Right lobe of liver (tissue), 4 donors: ENCODE measurements at regions not wholly inside any gene's neighbourhood (a gene's known extent, or its start where the extent isn't known, plus 50 kb on each side); places are given as distances from the start of the nearest gene placed in this dataset.

Experiments
- CTCF ChIP-seq, 4 donors: fragments of 200-600 bp in 3 of 4; fragments of 450-650 bp in 1 of 4; IDR thresholded peaks; one replicate each; pipeline versions ENCODE4 v1.5.1 to v1.8.0; 2016 to 2022; ENCODE audit warnings: antibody characterized with exemption in 4 of 4, mild to moderate bottlenecking in 2 of 4
- POLR2A ChIP-seq: fragments of 450-650 bp; IDR thresholded peaks from one replicate; pipeline ENCODE4 v1.6.1; 2017; ENCODE audit warnings: antibody characterized with exemption, mild to moderate bottlenecking
- donor health status: DM: no; HTN: no; CAD: no.
- donor health status: DM: no; HTN: no; CAD: no.
- donor health status: DM: no; HTN: yes; CAD: no.

GRCh38 chr3:74269689-74270088 lies 344.8 kb downstream of the CNTN3 start:
- TF ChIP-seq CTCF (IDR thresholded peaks at IDR 0.05) (no peak), POLR2A (no peak)
